Hepatocyte (in vitro differentiated cells): ENCODE measurements at regions not wholly inside any gene's neighbourhood (a gene's known extent, or its start where the extent isn't known, plus 50 kb on each side); places are given as distances from the start of the nearest gene placed in this dataset.

ENCODE experiments used
- DNase-seq: peaks from one replicate; pipeline ENCODE4 v3.0.0-alpha.2; 2016; ENCODE audit warnings: low spot score
- H2AFZ ChIP-seq: fragments of 200-600 bp; sonication (generic); 2 replicates; pipeline ENCODE4 v1.6.0; 2016; ENCODE audit warnings: antibody characterized with exemption, mild to moderate bottlenecking
- H3K27ac ChIP-seq: fragments of 200-600 bp; sonication (generic); 2 replicates; pipeline ENCODE4 v1.5.1; 2016; ENCODE audit warnings: mild to moderate bottlenecking
- H3K27me3 ChIP-seq: fragments of 200-600 bp; sonication (generic); 2 replicates; pipeline ENCODE4 v1.6.1; 2016
- H3K36me3 ChIP-seq: fragments of 200-600 bp; sonication (generic); replicated peaks from 2 replicates; pipeline ENCODE4 v1.5.1; 2016; ENCODE audit warnings: low read depth; ENCODE audit not compliant: insufficient read depth
- H3K4me1 ChIP-seq: fragments of 200-600 bp; sonication (generic); 2 replicates; pipeline ENCODE4 v1.5.1; 2016; ENCODE audit warnings: mild to moderate bottlenecking, moderate library complexity; ENCODE audit not compliant: insufficient read depth
- H3K4me2 ChIP-seq: fragments of 200-600 bp; sonication (generic); 2 replicates; pipeline ENCODE4 v1.6.0; 2016
- H3K4me3 ChIP-seq: fragments of 200-600 bp; sonication (generic); 2 replicates; pipeline ENCODE4 v1.5.1; 2016; ENCODE audit warnings: mild to moderate bottlenecking
- H3K79me2 ChIP-seq: fragments of 200-600 bp; sonication (generic); 2 replicates; pipeline ENCODE4 v1.6.0; 2017; ENCODE audit warnings: mild to moderate bottlenecking
- H3K9me2 ChIP-seq: fragments of 200-600 bp; sonication (generic); replicated peaks from 2 replicates; pipeline ENCODE4 v1.6.0; 2017; ENCODE audit warnings: mild to moderate bottlenecking; ENCODE audit not compliant: insufficient read depth
- H3K9me3 ChIP-seq: fragments of 200-600 bp; sonication (generic); 2 replicates; pipeline ENCODE4 v1.5.1; 2016; ENCODE audit warnings: low read depth, mild to moderate bottlenecking
- H4K20me1 ChIP-seq: fragments of 200-600 bp; sonication (generic); 2 replicates; pipeline ENCODE4 v1.6.0; 2016; ENCODE audit warnings: mild to moderate bottlenecking; ENCODE audit not compliant: insufficient read depth, poor library complexity, severe bottlenecking
- EZH2 ChIP-seq: fragments of 200-600 bp; sonication (generic); IDR thresholded peaks from 2 replicates; pipeline ENCODE4 v1.6.1; 2016; ENCODE audit warnings: antibody characterized with exemption, mild to moderate bottlenecking, borderline replicate concordance
- EZH2phosphoT487 ChIP-seq: fragments of 200-600 bp; sonication (generic); IDR thresholded peaks from one replicate; pipeline ENCODE4 v1.6.1; 2018; ENCODE audit warnings: antibody characterized with exemption, mild to moderate bottlenecking, low read depth, moderate library complexity; ENCODE audit not compliant: unreplicated experiment, severe bottlenecking
- WGBS: methylation state at CpG from one replicate; pipeline ENCODE4 v1.1.6; 2016; ENCODE audit warnings: low lambda C conversion rate; ENCODE audit errors: missing lambda C conversion rate; 5-methylcytosine and 5-hydroxymethylcytosine counted together
- TF ChIP-seq, protein P1 (sequence below): fragments of 200-600 bp; sonication (generic); IDR thresholded peaks from 2 replicates; pipeline ENCODE4 v1.5.1; 2016; ENCODE audit warnings: antibody characterized with exemption, mild to moderate bottlenecking; ENCODE audit not compliant: poor library complexity

DNA sequence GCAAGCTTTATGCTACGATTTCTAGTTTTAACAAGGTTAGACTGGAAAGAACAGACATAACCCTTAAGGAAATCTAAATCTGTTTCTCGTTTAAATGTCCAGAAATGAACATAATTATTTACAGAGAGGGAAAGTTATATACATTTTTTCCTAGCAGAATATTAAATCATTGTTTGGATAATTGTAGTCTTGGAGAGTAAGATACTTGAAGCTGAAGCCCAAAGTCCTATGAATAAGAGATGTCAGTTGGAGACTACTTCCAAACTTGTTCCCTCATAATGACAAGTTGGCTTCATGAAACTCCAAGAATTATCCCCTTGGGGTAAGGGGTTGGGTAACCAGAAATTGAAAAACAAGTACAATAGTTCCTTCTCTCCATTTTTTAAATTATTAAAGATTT, 911.1 kb upstream of the MAN1A1 start:
- TF ChIP-seq EZH2phosphoT487 (no peak), EZH2 (no peak)
- TF ChIP-seq, protein P1, sequence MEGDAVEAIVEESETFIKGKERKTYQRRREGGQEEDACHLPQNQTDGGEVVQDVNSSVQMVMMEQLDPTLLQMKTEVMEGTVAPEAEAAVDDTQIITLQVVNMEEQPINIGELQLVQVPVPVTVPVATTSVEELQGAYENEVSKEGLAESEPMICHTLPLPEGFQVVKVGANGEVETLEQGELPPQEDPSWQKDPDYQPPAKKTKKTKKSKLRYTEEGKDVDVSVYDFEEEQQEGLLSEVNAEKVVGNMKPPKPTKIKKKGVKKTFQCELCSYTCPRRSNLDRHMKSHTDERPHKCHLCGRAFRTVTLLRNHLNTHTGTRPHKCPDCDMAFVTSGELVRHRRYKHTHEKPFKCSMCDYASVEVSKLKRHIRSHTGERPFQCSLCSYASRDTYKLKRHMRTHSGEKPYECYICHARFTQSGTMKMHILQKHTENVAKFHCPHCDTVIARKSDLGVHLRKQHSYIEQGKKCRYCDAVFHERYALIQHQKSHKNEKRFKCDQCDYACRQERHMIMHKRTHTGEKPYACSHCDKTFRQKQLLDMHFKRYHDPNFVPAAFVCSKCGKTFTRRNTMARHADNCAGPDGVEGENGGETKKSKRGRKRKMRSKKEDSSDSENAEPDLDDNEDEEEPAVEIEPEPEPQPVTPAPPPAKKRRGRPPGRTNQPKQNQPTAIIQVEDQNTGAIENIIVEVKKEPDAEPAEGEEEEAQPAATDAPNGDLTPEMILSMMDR, result no peak
- Histone ChIP-seq H3K9me3 (no peaks in the 10 kb centered on the region), H3K27me3 (no peaks in the 10 kb centered on the region), H3K27ac (no peak overlapping the region), H3K79me2 (no peaks in the 10 kb centered on the region), H3K9me2 (no peaks in the 10 kb centered on the region), H3K36me3 (no peaks in the 10 kb centered on the region), H3K4me2 (no peak overlapping the region), H3K4me1 (no peaks in the 10 kb centered on the region), H4K20me1 (no peaks in the 10 kb centered on the region), H2AFZ (no peak overlapping the region), H3K4me3 (no peak overlapping the region)
- 56% methylated on average over 2 of the region's 2 CpGs for WGBS
- no peak for DNase-seq

DNA sequence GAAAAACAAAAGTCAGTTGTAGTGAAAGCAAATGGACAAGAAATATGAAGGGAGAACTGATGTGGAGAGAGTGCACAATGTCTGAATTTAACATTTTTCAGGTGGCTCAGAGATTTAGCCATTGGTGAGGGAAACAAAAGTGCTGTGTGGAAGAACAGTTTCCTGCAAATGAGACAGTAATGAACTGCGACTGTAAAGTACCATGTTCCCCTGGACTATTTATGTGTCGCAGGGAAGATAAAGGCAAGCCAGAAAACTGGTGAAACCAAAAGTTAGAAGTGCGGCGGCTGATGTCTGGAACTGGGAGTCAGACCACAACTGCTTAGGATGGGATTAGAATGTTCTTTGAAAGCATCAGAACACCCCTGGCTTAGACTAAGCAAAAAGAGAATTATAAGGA, 905.1 kb upstream of the MAN1A1 start:
- Histone ChIP-seq H3K27me3 (no peaks in the 10 kb centered on the region), H3K79me2 (no peaks in the 10 kb centered on the region), H2AFZ (no peak overlapping the region), H4K20me1 (no peaks in the 10 kb centered on the region), H3K27ac (no peak overlapping the region), H3K36me3 (no peaks in the 10 kb centered on the region), H3K4me3 (no peak overlapping the region), H3K4me1 (no peaks in the 10 kb centered on the region), H3K9me3 (no peaks in the 10 kb centered on the region), H3K4me2 (no peak overlapping the region), H3K9me2 (no peaks in the 10 kb centered on the region)
- TF ChIP-seq EZH2phosphoT487 (no peak), EZH2 (no peak)
- TF ChIP-seq, protein P1, result no peak
- no peak for DNase-seq
- WGBS, result 89% methylated on average over 4 of the region's 4 CpGs

DNA sequence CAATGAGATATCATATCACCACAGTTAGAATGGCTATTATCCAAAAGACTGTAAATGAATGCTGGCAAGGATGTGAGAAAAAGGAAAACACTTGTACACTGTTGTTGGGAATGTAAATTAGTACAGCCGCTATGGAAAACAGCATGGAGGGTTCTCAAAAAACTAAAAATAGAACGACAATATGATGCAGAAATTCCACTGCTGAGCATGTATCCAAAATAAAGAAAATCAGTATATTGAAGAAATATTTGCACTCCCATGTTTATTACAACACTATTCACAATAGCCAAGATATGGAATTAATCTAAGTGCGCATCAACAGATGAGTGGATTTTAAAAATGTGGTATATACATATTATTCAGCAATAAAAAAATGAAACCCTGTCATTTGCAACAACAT, 898.9 kb upstream of the MAN1A1 start:
- TF ChIP-seq EZH2 (no peak), EZH2phosphoT487 (no peak)
- TF ChIP-seq, protein P1, result no peak
- no peak overlapping the region for H3K4me3 ChIP-seq
- no peak overlapping the region for H3K27ac ChIP-seq
- H3K27me3 ChIP-seq, result no peaks in the 10 kb centered on the region
- no peak overlapping the region for H3K4me2 ChIP-seq
- H4K20me1 ChIP-seq, result no peaks in the 10 kb centered on the region
- H2AFZ ChIP-seq, result no peak overlapping the region
- no peaks in the 10 kb centered on the region for H3K4me1 ChIP-seq
- H3K79me2 ChIP-seq, result no peaks in the 10 kb centered on the region
- no peak for DNase-seq
- no peaks in the 10 kb centered on the region for H3K36me3 ChIP-seq
- H3K9me2 ChIP-seq, result no peaks in the 10 kb centered on the region
- WGBS, result 91% methylated on average over 3 of the region's 3 CpGs
- H3K9me3 ChIP-seq, result no peaks in the 10 kb centered on the region

DNA sequence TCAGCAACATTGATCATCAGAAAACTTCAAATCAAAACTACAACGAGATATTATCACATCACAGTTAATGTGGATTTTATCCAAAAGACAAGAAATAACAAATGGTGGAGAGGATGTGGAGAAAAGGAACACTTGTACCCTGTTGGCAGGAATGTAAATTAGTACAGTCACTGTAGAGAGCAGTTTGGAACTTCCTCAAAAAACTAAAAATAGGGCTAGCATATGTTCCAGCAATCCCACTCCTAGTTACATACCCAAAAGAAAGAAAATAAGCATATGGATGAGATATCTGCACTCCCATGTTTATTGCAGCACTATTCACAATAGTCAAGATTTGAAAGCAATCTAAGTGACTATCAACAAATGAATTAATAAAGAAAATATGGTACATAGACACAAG, 887.7 kb upstream of the MAN1A1 start:
- Histone ChIP-seq H3K27ac (no peak overlapping the region), H3K4me2 (no peak overlapping the region), H3K9me3 (no peaks in the 10 kb centered on the region), H2AFZ (no peak overlapping the region), H4K20me1 (no peaks in the 10 kb centered on the region), H3K36me3 (no peaks in the 10 kb centered on the region), H3K4me1 (no peaks in the 10 kb centered on the region), H3K4me3 (no peak overlapping the region), H3K9me2 (no peaks in the 10 kb centered on the region), H3K27me3 (no peaks in the 10 kb centered on the region), H3K79me2 (no peaks in the 10 kb centered on the region)
- 88% methylated on average over 1 of the region's 1 CpG for WGBS
- no peak for TF ChIP-seq EZH2phosphoT487
- TF ChIP-seq EZH2, result no peak
- TF ChIP-seq, protein P1, result no peak
- no peak for DNase-seq
